Muscle of leg (tissue), 3 donors: ENCODE measurements at regions not wholly inside any gene's neighbourhood (a gene's known extent, or its start where the extent isn't known, plus 50 kb on each side); places are given as distances from the start of the nearest gene placed in this dataset.

Source experiments
- DNase-seq: peaks from one replicate; pipeline ENCODE4 v3.0.0; 2013
- H3K27ac ChIP-seq: one replicate; pipeline ENCODE4 v1.5.1; 2013; ENCODE audit warnings: mild to moderate bottlenecking, low read length, control low read depth
- H3K27me3 ChIP-seq: one replicate; pipeline ENCODE4 v1.6.1; 2013; ENCODE audit warnings: low read length; ENCODE audit not compliant: control insufficient read depth, insufficient read depth
- H3K36me3 ChIP-seq: one replicate; pipeline ENCODE4 v1.6.1; 2013; ENCODE audit warnings: low read length; ENCODE audit not compliant: control insufficient read depth, insufficient read depth
- H3K4me1 ChIP-seq: one replicate; pipeline ENCODE4 v1.6.1; 2013; ENCODE audit warnings: low read length; ENCODE audit not compliant: control insufficient read depth, insufficient read depth
- H3K4me3 ChIP-seq: one replicate; pipeline ENCODE4 v1.5.1; 2013; ENCODE audit warnings: low read length, control low read depth
- H3K9me3 ChIP-seq: replicated peaks from 2 replicates; pipeline ENCODE4 v1.6.1; 2013; ENCODE audit warnings: low read depth, low read length; ENCODE audit not compliant: control insufficient read depth
- WGBS: methylation state at CpG from one replicate; pipeline ENCODE4 v1.1.5; 2013; ENCODE audit warnings: missing lambda C conversion rate; ENCODE audit not compliant: insufficient coverage; 5-methylcytosine and 5-hydroxymethylcytosine counted together

GRCh38 chr1:75062111-75062510, 72.1 kb upstream of the LHX8 start:
- no peak for DNase-seq
- Histone ChIP-seq H3K27me3 (no peaks in the 10 kb centered on the region), H3K36me3 (no peaks in the 10 kb centered on the region), H3K4me1 (no peaks in the 10 kb centered on the region), H3K9me3 (peaks cover 2% of the 10 kb centered on the region), H3K27ac (no peak overlapping the region), H3K4me3 (no peak overlapping the region)
- WGBS: no CpG with 5 or more reads among the region's 1 CpG

DNA sequence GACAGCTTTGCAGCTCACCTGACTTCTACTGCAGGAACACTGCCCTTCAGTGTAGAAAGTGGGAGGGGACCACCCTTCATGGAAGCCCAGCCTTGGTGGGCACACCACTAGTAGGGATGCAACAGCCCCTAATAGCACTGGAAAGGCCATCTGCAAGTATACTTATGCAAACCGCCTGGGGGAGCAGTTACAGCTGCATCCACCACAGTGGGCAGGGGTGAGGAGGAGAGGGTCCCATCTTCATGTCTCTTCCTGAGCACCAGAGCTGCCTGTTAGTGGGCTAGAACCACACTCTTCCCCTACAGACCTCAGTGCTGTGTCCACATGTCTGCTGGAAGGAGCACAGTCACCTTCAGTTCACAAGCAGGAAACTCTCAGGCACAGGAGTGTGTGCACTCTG, 66.2 kb upstream of the LHX8 start:
- Histone ChIP-seq H3K36me3 (no peaks in the 10 kb centered on the region), H3K4me1 (no peaks in the 10 kb centered on the region), H3K4me3 (no peak overlapping the region), H3K27me3 (no peaks in the 10 kb centered on the region), H3K9me3 (peaks cover 8% of the 10 kb centered on the region), H3K27ac (no peak overlapping the region)
- no peak for DNase-seq
- no CpG with 5 or more reads among the region's 1 CpG for WGBS

DNA sequence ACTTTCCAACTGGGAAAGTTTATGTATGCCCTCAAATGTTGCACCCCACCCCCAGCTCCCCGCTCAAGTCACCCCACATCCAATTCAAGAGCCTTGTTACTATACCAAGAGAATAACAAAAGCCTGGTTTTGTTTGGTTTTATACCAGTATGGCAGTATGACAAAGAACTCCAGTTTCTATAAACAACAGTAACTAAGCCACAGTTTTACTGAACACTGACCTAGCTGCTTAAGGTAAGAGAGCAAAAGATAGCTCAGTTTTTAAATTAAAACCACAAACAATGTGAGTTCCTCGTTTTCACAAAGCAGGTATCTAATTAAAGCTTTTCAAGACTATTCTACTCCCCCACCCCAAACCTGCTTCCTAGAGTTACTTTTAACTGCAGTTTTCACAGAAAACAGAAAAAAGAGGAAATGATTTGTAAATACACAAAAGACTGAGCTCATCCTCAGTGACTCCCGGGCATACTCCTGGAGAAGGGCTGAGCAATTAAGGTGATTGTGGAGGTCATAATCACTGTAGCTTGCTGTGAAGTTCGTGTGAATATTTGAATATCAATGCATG, 59.3 kb upstream of the LHX8 start:
- H3K27ac ChIP-seq: no peak overlapping the region
- no peak overlapping the region for H3K4me3 ChIP-seq
- no peaks in the 10 kb centered on the region for H3K4me1 ChIP-seq
- no peaks in the 10 kb centered on the region for H3K9me3 ChIP-seq
- no CpG with 5 or more reads among the region's 4 CpGs for WGBS
- H3K36me3 ChIP-seq: no peaks in the 10 kb centered on the region
- DNase-seq: no peak
- H3K27me3 ChIP-seq: no peaks in the 10 kb centered on the region

- no CpG with 5 or more reads among the region's 4 CpGs for WGBS
- no peak for DNase-seq
- no peaks in the 10 kb centered on the region for H3K36me3 ChIP-seq
- H3K27me3 ChIP-seq: no peaks in the 10 kb centered on the region
- H3K4me1 ChIP-seq: no peaks in the 10 kb centered on the region
- H3K4me3 ChIP-seq: no peak overlapping the region
- H3K27ac ChIP-seq: no peak overlapping the region
- H3K9me3 ChIP-seq: no peaks in the 10 kb centered on the region
Observed at GRCh38 chr1:75079538-75080290, 54.5 kb upstream of the LHX8 start.

- Histone ChIP-seq H3K36me3 (no peaks in the 10 kb centered on the region), H3K9me3 (no peaks in the 10 kb centered on the region), H3K27ac (no peak overlapping the region), H3K27me3 (no peaks in the 10 kb centered on the region), H3K4me3 (no peak overlapping the region), H3K4me1 (no peaks in the 10 kb centered on the region)
- WGBS: no CpG with 5 or more reads among the region's 1 CpG
- DNase-seq: no peak
Observed at GRCh38 chr1:75083223-75083622, 51.0 kb upstream of the LHX8 start.

DNA sequence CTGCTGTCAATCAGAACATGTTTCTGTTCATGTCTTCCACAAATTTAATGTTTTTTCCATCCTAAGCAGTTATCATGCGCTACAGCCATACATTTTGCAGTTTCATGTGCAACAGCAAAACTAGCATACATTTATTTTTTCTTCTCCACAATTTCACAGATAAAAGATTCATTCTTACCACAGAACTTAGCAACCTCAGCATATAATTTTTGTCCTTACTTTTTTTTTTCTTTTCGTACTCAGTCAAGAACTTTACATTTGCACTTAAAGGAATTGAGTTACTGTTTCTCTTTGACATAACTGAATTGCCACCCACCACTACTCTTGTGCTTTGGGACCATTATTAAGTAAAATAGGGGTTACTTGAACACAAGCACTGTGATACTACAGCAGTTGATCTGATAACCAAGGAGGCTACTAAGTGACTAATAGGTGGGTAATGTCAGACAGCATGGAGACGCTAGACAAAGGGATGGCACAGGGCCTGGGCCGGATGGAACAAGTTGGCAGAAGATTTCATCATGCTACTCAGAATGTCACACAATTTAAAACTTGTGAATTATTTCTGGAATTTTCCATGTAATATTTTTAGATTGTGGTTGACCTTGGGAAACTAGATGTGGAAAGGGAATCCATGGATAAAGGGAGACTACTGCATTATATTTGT, 50.2 kb upstream of the LHX8 start:
- 100% methylated on average over 1 of the region's 4 CpGs for WGBS

More for the DNA sequence above, 50.2 kb upstream of the LHX8 start:
- no peaks in the 10 kb centered on the region for H3K4me1 ChIP-seq
- H3K36me3 ChIP-seq: no peaks in the 10 kb centered on the region
- H3K27me3 ChIP-seq: no peaks in the 10 kb centered on the region
- no peak overlapping the region for H3K27ac ChIP-seq
- no peak overlapping the region for H3K4me3 ChIP-seq
- DNase-seq: no peak
- no peaks in the 10 kb centered on the region for H3K9me3 ChIP-seq
